GM23338 (cell line): ENCODE measurements at regions not wholly inside any gene's neighbourhood (a gene's known extent, or its start where the extent isn't known, plus 50 kb on each side); places are given as distances from the start of the nearest gene placed in this dataset.

Source experiments
- ATAC-seq: fragments of 200-7000 bp; cut with Tn5 transposase; 3 replicates; pipeline ENCODE4 v1.9.1; 2020
- DNase-seq: peaks from one replicate; pipeline ENCODE4 v3.0.0-alpha.2; 2015; ENCODE audit warnings: low spot score
- H2AFZ ChIP-seq: fragments of 200-600 bp; sonication (generic); 2 replicates; pipeline ENCODE4 v1.8.0; 2016; ENCODE audit warnings: antibody characterized with exemption, mild to moderate bottlenecking, moderate library complexity
- H3F3A ChIP-seq: fragments of 200-600 bp; sonication (generic); replicated peaks from 2 replicates; pipeline ENCODE4 v1.8.0; 2017; ENCODE audit warnings: antibody characterized with exemption, mixed run types, low read depth
- H3K27ac ChIP-seq: fragments of 200-600 bp; sonication (generic); 2 replicates; pipeline ENCODE4 v1.6.1; 2016; ENCODE audit warnings: low read depth
- H3K27me3 ChIP-seq: fragments of 200-600 bp; sonication (generic); 2 replicates; pipeline ENCODE4 v1.8.0; 2016; ENCODE audit warnings: mild to moderate bottlenecking, mixed run types, moderate library complexity; ENCODE audit not compliant: insufficient read depth
- H3K36me3 ChIP-seq: fragments of 200-600 bp; sonication (generic); 2 replicates; pipeline ENCODE4 v1.8.0; 2016; ENCODE audit warnings: mild to moderate bottlenecking; ENCODE audit not compliant: insufficient read depth
- H3K4me1 ChIP-seq: fragments of 200-600 bp; sonication (generic); 2 replicates; pipeline ENCODE4 v1.8.0; 2016; ENCODE audit warnings: mild to moderate bottlenecking, moderate library complexity; ENCODE audit not compliant: insufficient read depth
- H3K4me2 ChIP-seq: fragments of 200-600 bp; sonication (generic); 2 replicates; pipeline ENCODE4 v1.7.1; 2017; ENCODE audit warnings: mixed run types
- H3K4me3 ChIP-seq: fragments of 200-600 bp; sonication (generic); 2 replicates; pipeline ENCODE4 v1.6.1; 2016; ENCODE audit warnings: mixed run types
- H3K79me2 ChIP-seq: fragments of 200-600 bp; sonication (generic); replicated peaks from 2 replicates; pipeline ENCODE4 v1.8.0; 2017; ENCODE audit warnings: mild to moderate bottlenecking; ENCODE audit not compliant: insufficient read depth
- H3K9me2 ChIP-seq: fragments of 200-600 bp; sonication (generic); 2 replicates; pipeline ENCODE4 v1.8.0; 2017; ENCODE audit not compliant: insufficient read depth
- H4K20me1 ChIP-seq: fragments of 200-600 bp; sonication (generic); replicated peaks from 2 replicates; pipeline ENCODE4 v1.8.0; 2017; ENCODE audit warnings: mild to moderate bottlenecking; ENCODE audit not compliant: insufficient read depth
- H3K27ac Mint-ChIP-seq: 2 replicates; pipeline ENCODE4 v1.8.0; 2020; ENCODE audit warnings: inconsistent platforms, mild to moderate bottlenecking, moderate library complexity, mixed read lengths
- H3K27me3 Mint-ChIP-seq: 3 replicates; pipeline ENCODE4 v1.8.0; 2022; ENCODE audit warnings: low read depth, mild to moderate bottlenecking, moderate library complexity, mixed read lengths, inconsistent platforms; ENCODE audit not compliant: insufficient read depth, poor library complexity
- H3K36me3 Mint-ChIP-seq: 3 replicates; pipeline ENCODE4 v1.8.0; 2021; ENCODE audit warnings: low read depth, mild to moderate bottlenecking, inconsistent platforms, moderate library complexity, mixed read lengths
- H3K4me1 Mint-ChIP-seq: 3 replicates; pipeline ENCODE4 v1.8.0; 2020; ENCODE audit warnings: mild to moderate bottlenecking, inconsistent platforms, mixed read lengths
- H3K4me3 Mint-ChIP-seq: 3 replicates; pipeline ENCODE4 v1.8.0; 2021; ENCODE audit warnings: moderate library complexity, mild to moderate bottlenecking, inconsistent platforms, mixed read lengths
- H3K9me3 Mint-ChIP-seq: 3 replicates; pipeline ENCODE4 v1.8.0; 2020; ENCODE audit warnings: moderate library complexity, mild to moderate bottlenecking, inconsistent platforms, mixed read lengths
- CREB1 ChIP-seq: fragments of 250-450 bp; sonication (Bioruptor Pico); IDR thresholded peaks from 2 replicates; pipeline ENCODE4 v1.5.0; 2020; ENCODE audit warnings: low read depth, mild to moderate bottlenecking, moderate library complexity
- EZH2 ChIP-seq: fragments of 200-600 bp; sonication (generic); IDR thresholded peaks from one replicate; pipeline ENCODE4 v1.8.0; 2017; ENCODE audit warnings: antibody characterized with exemption, mild to moderate bottlenecking, low read depth; ENCODE audit not compliant: unreplicated experiment
- EZH2phosphoT487 ChIP-seq: fragments of 200-600 bp; sonication (generic); IDR thresholded peaks from one replicate; pipeline ENCODE4 v1.8.1; 2018; ENCODE audit warnings: antibody characterized with exemption; ENCODE audit not compliant: unreplicated experiment
- JUNB ChIP-seq: IDR thresholded peaks from one replicate; pipeline ENCODE4 v1.6.1; 2016; ENCODE audit warnings: antibody characterized with exemption; ENCODE audit not compliant: unreplicated experiment
- NANOG ChIP-seq: IDR thresholded peaks from 2 replicates; pipeline ENCODE4 v1.6.1; 2016; ENCODE audit warnings: antibody characterized with exemption, borderline replicate concordance
- POLR2AphosphoS5 ChIP-seq: IDR thresholded peaks from 2 replicates; pipeline ENCODE4 v1.6.1; 2016; ENCODE audit warnings: antibody characterized with exemption, low read depth
- STAT1 ChIP-seq: IDR thresholded peaks from one replicate; pipeline ENCODE4 v1.6.1; 2016; ENCODE audit warnings: antibody characterized with exemption; ENCODE audit not compliant: unreplicated experiment
- ZNF114 ChIP-seq: fragments of 250-450 bp; sonication (Bioruptor Pico); IDR thresholded peaks from 2 replicates; pipeline ENCODE4 v1.5.0; 2020; ENCODE audit warnings: mild to moderate bottlenecking, moderate library complexity
- ZNF331 ChIP-seq: fragments of 250-450 bp; sonication (Bioruptor Pico); IDR thresholded peaks from 2 replicates; pipeline ENCODE4 v1.5.0; 2020; ENCODE audit warnings: low read depth, mild to moderate bottlenecking, moderate library complexity
- TF ChIP-seq, protein P1 (sequence below): IDR thresholded peaks from 2 replicates; pipeline ENCODE4 v1.6.1; 2016; ENCODE audit warnings: antibody characterized with exemption
- TF ChIP-seq, protein P2 (sequence below): IDR thresholded peaks from one replicate; pipeline ENCODE4 v1.6.1; 2018; ENCODE audit warnings: antibody characterized with exemption; ENCODE audit not compliant: unreplicated experiment
- TF ChIP-seq, protein P3 (sequence below), 2 experiments: fragments of 200-600 bp in 1 of 2; sonication (generic) in 1 of 2; conservative IDR thresholded peaks; 2 replicates each; pipeline versions ENCODE4 v1.5.1 to v1.6.1; 2016 to 2017; ENCODE audit warnings: antibody characterized with exemption in 2 of 2, low read depth in 2 of 2, mild to moderate bottlenecking in 2 of 2, moderate library complexity in 1 of 2
- TF ChIP-seq, protein P4 (sequence below): fragments of 250-450 bp; sonication (Bioruptor Pico); IDR thresholded peaks from 2 replicates; pipeline ENCODE4 v1.5.0; 2020; ENCODE audit warnings: mild to moderate bottlenecking, moderate library complexity

DNA sequence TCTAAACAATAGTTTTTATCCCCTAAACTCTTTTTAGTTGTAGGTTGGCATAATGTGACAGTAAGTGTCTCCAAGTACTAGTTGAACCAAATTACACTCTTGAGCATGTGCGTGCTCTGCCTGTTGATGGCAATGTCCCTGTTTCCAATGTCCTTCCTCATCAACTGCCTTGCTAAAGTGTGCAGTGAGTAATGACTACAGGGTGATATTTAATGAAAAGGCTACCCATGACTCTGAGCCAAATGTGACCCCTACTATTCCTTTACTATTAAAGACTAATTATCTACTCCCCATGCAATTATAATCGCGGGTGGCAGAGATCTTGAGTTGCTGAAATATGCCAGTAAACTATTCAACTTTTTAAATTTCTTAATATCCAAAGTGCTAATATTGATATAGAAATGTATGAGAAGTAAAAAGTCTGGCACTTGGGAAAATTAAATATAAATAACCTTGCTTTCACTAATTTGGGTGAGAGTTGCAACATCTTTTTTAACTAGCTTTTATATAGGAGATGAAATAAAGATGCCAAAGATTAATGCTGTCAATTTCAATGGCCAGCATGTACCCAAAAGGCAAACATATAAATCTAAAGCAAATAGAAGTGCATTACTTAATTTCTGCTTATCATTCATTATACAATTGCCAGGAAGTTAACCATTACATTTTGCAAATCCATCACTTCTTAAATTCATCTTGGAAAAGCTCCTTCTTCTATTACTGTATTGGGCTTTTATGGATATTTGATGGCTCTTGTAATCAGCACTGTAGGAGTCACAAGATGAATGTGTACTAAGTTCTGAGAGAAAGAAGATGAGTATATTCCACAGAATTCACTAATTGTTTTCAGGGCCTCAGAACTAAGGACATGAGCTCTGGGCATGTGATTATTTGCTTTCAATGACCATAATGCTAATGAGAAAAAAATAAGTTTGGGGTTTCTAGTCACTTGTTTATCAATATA lies 518.2 kb upstream of the NAALADL2 start:
- Histone ChIP-seq H3K79me2 (no peaks in the 10 kb centered on the region), H3K4me2 (no peak overlapping the region), H3K36me3 (no peaks in the 10 kb centered on the region), H3F3A (no peaks in the 10 kb centered on the region), H3K9me2 (0 out of 2 replicates have a peak, but pooled peaks cover 3% of the 10 kb centered on the region), H4K20me1 (no peaks in the 10 kb centered on the region), H3K27ac (no peak overlapping the region), H3K4me1 (no peaks in the 10 kb centered on the region), H2AFZ (no peak overlapping the region), H3K4me3 (no peak overlapping the region), H3K27me3 (no peaks in the 10 kb centered on the region)
- H3K27ac Mint-ChIP-seq = no peak overlapping the region
- H3K36me3 Mint-ChIP-seq = no peaks in the 10 kb centered on the region
- no peaks in the 10 kb centered on the region for H3K9me3 Mint-ChIP-seq
- H3K27me3 Mint-ChIP-seq = no peaks in the 10 kb centered on the region
- ATAC-seq (no peak), DNase-seq (no peak)
- H3K4me3 Mint-ChIP-seq = no peak overlapping the region
- TF ChIP-seq ZNF331 (CRISPR knock-in tag) (no peak), ZNF114 (no peak), CREB1 (CRISPR knock-in tag) (no peak), JUNB (no peak), EZH2phosphoT487 (no peak), POLR2AphosphoS5 (no peak), NANOG (no peak), EZH2 (no peak), STAT1 (no peak)
- TF ChIP-seq, protein P1, sequence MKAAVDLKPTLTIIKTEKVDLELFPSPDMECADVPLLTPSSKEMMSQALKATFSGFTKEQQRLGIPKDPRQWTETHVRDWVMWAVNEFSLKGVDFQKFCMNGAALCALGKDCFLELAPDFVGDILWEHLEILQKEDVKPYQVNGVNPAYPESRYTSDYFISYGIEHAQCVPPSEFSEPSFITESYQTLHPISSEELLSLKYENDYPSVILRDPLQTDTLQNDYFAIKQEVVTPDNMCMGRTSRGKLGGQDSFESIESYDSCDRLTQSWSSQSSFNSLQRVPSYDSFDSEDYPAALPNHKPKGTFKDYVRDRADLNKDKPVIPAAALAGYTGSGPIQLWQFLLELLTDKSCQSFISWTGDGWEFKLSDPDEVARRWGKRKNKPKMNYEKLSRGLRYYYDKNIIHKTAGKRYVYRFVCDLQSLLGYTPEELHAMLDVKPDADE = no peak
- TF ChIP-seq, protein P2, sequence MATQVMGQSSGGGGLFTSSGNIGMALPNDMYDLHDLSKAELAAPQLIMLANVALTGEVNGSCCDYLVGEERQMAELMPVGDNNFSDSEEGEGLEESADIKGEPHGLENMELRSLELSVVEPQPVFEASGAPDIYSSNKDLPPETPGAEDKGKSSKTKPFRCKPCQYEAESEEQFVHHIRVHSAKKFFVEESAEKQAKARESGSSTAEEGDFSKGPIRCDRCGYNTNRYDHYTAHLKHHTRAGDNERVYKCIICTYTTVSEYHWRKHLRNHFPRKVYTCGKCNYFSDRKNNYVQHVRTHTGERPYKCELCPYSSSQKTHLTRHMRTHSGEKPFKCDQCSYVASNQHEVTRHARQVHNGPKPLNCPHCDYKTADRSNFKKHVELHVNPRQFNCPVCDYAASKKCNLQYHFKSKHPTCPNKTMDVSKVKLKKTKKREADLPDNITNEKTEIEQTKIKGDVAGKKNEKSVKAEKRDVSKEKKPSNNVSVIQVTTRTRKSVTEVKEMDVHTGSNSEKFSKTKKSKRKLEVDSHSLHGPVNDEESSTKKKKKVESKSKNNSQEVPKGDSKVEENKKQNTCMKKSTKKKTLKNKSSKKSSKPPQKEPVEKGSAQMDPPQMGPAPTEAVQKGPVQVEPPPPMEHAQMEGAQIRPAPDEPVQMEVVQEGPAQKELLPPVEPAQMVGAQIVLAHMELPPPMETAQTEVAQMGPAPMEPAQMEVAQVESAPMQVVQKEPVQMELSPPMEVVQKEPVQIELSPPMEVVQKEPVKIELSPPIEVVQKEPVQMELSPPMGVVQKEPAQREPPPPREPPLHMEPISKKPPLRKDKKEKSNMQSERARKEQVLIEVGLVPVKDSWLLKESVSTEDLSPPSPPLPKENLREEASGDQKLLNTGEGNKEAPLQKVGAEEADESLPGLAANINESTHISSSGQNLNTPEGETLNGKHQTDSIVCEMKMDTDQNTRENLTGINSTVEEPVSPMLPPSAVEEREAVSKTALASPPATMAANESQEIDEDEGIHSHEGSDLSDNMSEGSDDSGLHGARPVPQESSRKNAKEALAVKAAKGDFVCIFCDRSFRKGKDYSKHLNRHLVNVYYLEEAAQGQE = no peak
- TF ChIP-seq, protein P3, sequence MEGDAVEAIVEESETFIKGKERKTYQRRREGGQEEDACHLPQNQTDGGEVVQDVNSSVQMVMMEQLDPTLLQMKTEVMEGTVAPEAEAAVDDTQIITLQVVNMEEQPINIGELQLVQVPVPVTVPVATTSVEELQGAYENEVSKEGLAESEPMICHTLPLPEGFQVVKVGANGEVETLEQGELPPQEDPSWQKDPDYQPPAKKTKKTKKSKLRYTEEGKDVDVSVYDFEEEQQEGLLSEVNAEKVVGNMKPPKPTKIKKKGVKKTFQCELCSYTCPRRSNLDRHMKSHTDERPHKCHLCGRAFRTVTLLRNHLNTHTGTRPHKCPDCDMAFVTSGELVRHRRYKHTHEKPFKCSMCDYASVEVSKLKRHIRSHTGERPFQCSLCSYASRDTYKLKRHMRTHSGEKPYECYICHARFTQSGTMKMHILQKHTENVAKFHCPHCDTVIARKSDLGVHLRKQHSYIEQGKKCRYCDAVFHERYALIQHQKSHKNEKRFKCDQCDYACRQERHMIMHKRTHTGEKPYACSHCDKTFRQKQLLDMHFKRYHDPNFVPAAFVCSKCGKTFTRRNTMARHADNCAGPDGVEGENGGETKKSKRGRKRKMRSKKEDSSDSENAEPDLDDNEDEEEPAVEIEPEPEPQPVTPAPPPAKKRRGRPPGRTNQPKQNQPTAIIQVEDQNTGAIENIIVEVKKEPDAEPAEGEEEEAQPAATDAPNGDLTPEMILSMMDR (conservative IDR thresholded peaks at IDR 0.05; ENCODE audit: low read depth in 2 of 2) = no peak
- TF ChIP-seq, protein P4, sequence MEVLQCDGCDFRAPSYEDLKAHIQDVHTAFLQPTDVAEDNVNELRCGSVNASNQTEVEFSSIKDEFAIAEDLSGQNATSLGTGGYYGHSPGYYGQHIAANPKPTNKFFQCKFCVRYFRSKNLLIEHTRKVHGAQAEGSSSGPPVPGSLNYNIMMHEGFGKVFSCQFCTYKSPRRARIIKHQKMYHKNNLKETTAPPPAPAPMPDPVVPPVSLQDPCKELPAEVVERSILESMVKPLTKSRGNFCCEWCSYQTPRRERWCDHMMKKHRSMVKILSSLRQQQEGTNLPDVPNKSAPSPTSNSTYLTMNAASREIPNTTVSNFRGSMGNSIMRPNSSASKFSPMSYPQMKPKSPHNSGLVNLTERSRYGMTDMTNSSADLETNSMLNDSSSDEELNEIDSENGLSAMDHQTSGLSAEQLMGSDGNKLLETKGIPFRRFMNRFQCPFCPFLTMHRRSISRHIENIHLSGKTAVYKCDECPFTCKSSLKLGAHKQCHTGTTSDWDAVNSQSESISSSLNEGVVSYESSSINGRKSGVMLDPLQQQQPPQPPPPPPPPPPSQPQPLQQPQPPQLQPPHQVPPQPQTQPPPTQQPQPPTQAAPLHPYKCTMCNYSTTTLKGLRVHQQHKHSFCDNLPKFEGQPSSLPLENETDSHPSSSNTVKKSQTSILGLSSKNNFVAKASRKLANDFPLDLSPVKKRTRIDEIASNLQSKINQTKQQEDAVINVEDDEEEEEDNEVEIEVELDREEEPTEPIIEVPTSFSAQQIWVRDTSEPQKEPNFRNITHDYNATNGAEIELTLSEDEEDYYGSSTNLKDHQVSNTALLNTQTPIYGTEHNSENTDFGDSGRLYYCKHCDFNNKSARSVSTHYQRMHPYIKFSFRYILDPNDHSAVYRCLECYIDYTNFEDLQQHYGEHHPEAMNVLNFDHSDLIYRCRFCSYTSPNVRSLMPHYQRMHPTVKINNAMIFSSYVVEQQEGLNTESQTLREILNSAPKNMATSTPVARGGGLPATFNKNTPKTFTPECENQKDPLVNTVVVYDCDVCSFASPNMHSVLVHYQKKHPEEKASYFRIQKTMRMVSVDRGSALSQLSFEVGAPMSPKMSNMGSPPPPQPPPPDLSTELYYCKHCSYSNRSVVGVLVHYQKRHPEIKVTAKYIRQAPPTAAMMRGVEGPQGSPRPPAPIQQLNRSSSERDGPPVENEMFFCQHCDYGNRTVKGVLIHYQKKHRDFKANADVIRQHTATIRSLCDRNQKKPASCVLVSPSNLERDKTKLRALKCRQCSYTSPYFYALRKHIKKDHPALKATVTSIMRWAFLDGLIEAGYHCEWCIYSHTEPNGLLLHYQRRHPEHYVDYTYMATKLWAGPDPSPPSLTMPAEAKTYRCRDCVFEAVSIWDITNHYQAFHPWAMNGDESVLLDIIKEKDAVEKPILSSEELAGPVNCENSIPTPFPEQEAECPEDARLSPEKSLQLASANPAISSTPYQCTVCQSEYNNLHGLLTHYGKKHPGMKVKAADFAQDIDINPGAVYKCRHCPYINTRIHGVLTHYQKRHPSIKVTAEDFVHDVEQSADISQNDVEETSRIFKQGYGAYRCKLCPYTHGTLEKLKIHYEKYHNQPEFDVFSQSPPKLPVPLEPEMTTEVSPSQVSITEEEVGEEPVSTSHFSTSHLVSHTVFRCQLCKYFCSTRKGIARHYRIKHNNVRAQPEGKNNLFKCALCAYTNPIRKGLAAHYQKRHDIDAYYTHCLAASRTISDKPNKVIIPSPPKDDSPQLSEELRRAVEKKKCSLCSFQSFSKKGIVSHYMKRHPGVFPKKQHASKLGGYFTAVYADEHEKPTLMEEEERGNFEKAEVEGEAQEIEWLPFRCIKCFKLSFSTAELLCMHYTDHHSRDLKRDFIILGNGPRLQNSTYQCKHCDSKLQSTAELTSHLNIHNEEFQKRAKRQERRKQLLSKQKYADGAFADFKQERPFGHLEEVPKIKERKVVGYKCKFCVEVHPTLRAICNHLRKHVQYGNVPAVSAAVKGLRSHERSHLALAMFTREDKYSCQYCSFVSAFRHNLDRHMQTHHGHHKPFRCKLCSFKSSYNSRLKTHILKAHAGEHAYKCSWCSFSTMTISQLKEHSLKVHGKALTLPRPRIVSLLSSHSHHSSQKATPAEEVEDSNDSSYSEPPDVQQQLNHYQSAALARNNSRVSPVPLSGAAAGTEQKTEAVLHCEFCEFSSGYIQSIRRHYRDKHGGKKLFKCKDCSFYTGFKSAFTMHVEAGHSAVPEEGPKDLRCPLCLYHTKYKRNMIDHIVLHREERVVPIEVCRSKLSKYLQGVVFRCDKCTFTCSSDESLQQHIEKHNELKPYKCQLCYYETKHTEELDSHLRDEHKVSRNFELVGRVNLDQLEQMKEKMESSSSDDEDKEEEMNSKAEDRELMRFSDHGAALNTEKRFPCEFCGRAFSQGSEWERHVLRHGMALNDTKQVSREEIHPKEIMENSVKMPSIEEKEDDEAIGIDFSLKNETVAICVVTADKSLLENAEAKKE = no peak
- H3K4me1 Mint-ChIP-seq = peaks cover 2% of the 10 kb centered on the region; the same call in 1 of the 3 replicates
